Osteoblast (primary cell): ENCODE measurements at regions not wholly inside any gene's neighbourhood (a gene's known extent, or its start where the extent isn't known, plus 50 kb on each side); places are given as distances from the start of the nearest gene placed in this dataset.

ENCODE experiments used
- DNase-seq: peaks from one replicate; pipeline ENCODE4 v3.0.0; 2011; ENCODE audit warnings: low spot score, mixed read lengths; ENCODE audit not compliant: insufficient read length; ENCODE audit errors: missing footprints
- H2AFZ ChIP-seq: 2 replicates; pipeline ENCODE4 v1.6.0; 2011; ENCODE audit warnings: mild to moderate bottlenecking, low read length
- H3K27ac ChIP-seq: 2 replicates; pipeline ENCODE4 v1.5.1; 2011; ENCODE audit warnings: mild to moderate bottlenecking, low read depth, low read length, moderate library complexity
- H3K27me3 ChIP-seq: 2 replicates; pipeline ENCODE4 v1.6.0; 2012; ENCODE audit warnings: mild to moderate bottlenecking, control low read depth, inconsistent platforms, low read length, moderate library complexity; ENCODE audit not compliant: insufficient read depth
- H3K36me3 ChIP-seq: 2 replicates; pipeline ENCODE4 v1.5.1; 2011; ENCODE audit warnings: mild to moderate bottlenecking, low read length, control low read depth, moderate library complexity; ENCODE audit not compliant: insufficient read depth
- H3K4me1 ChIP-seq: 2 replicates; pipeline ENCODE4 v1.5.1; 2011; ENCODE audit warnings: mild to moderate bottlenecking, low read length, control low read depth, moderate library complexity; ENCODE audit not compliant: insufficient read depth
- H3K4me2 ChIP-seq: 2 replicates; pipeline ENCODE4 v1.6.0; 2011; ENCODE audit warnings: mild to moderate bottlenecking, low read length; ENCODE audit not compliant: insufficient read depth
- H3K4me3 ChIP-seq: fragments of 200-600 bp; sonication (generic); 3 replicates; pipeline ENCODE4 v1.5.1; 2012; ENCODE audit warnings: mild to moderate bottlenecking, low read length, inconsistent platforms; ENCODE audit not compliant: insufficient read depth
- H3K79me2 ChIP-seq: 2 replicates; pipeline ENCODE4 v1.6.0; 2012; ENCODE audit warnings: mild to moderate bottlenecking, low read length, control low read depth, inconsistent platforms; ENCODE audit not compliant: insufficient read depth
- H3K9me3 ChIP-seq: 2 replicates; pipeline ENCODE4 v1.5.1; 2011; ENCODE audit warnings: low read depth, low read length, control low read depth
- H4K20me1 ChIP-seq: 2 replicates; pipeline ENCODE4 v1.6.0; 2012; ENCODE audit warnings: mild to moderate bottlenecking, low read length, control low read depth; ENCODE audit not compliant: insufficient read depth
- CTCF ChIP-seq: IDR thresholded peaks from 2 replicates; pipeline ENCODE4 v1.5.1; 2011; ENCODE audit warnings: mild to moderate bottlenecking, low read depth, low read length, moderate library complexity; ENCODE audit errors: extremely low read depth

GRCh38 chr10:65720901-65721300 lies 1204.9 kb upstream of the LRRTM3 start:
- Histone ChIP-seq H3K4me1 (no peaks in the 10 kb centered on the region), H4K20me1 (no peaks in the 10 kb centered on the region), H2AFZ (no peak overlapping the region), H3K4me2 (no peak overlapping the region), H3K4me3 (no peak overlapping the region), H3K79me2 (no peaks in the 10 kb centered on the region), H3K27ac (no peak overlapping the region), H3K27me3 (no peaks in the 10 kb centered on the region), H3K36me3 (no peaks in the 10 kb centered on the region), H3K9me3 (no peaks in the 10 kb centered on the region)
- no peak for TF ChIP-seq CTCF
- DNase-seq, result no peak

GRCh38 chr10:65723525-65723924 lies 1202.3 kb upstream of the LRRTM3 start:
- no peak overlapping the region for H3K4me3 ChIP-seq
- no peak overlapping the region for H2AFZ ChIP-seq
- no peak for DNase-seq
- H3K79me2 ChIP-seq, result no peaks in the 10 kb centered on the region
- H3K9me3 ChIP-seq, result no peaks in the 10 kb centered on the region
- H3K4me1 ChIP-seq, result no peaks in the 10 kb centered on the region
- H3K36me3 ChIP-seq, result no peaks in the 10 kb centered on the region
- no peaks in the 10 kb centered on the region for H3K27me3 ChIP-seq
- H4K20me1 ChIP-seq, result no peaks in the 10 kb centered on the region
- TF ChIP-seq CTCF, result no peak
- no peak overlapping the region for H3K4me2 ChIP-seq
- H3K27ac ChIP-seq, result no peak overlapping the region

- no peaks in the 10 kb centered on the region for H3K36me3 ChIP-seq
- H3K27me3 ChIP-seq, result no peaks in the 10 kb centered on the region
- no peak overlapping the region for H3K4me3 ChIP-seq
- no peak for DNase-seq
- H4K20me1 ChIP-seq, result no peaks in the 10 kb centered on the region
- H2AFZ ChIP-seq, result no peak overlapping the region
- H3K4me1 ChIP-seq, result no peaks in the 10 kb centered on the region
- TF ChIP-seq CTCF, result no peak
- no peak overlapping the region for H3K27ac ChIP-seq
- no peak overlapping the region for H3K4me2 ChIP-seq
- H3K79me2 ChIP-seq, result no peaks in the 10 kb centered on the region
- H3K9me3 ChIP-seq, result no peaks in the 10 kb centered on the region
Observed at GRCh38 chr10:65735382-65735781, 1190.5 kb upstream of the LRRTM3 start.

GRCh38 chr10:65742906-65743305 lies 1182.9 kb upstream of the LRRTM3 start:
- H3K27ac ChIP-seq, result no peak overlapping the region
- H3K4me2 ChIP-seq, result no peak overlapping the region

More at GRCh38 chr10:65742906-65743305, 1182.9 kb upstream of the LRRTM3 start:
- H3K4me3 ChIP-seq, result no peak overlapping the region
- no peak overlapping the region for H2AFZ ChIP-seq
- H3K4me1 ChIP-seq, result no peaks in the 10 kb centered on the region
- H3K27me3 ChIP-seq, result no peaks in the 10 kb centered on the region
- no peaks in the 10 kb centered on the region for H4K20me1 ChIP-seq
- no peak for TF ChIP-seq CTCF
- H3K9me3 ChIP-seq, result no peaks in the 10 kb centered on the region
- H3K36me3 ChIP-seq, result no peaks in the 10 kb centered on the region
- DNase-seq, result no peak
- no peaks in the 10 kb centered on the region for H3K79me2 ChIP-seq
